HepG2 (cell line): ENCODE measurements at regions not wholly inside any gene's neighbourhood (a gene's known extent, or its start where the extent isn't known, plus 50 kb on each side); places are given as distances from the start of the nearest gene placed in this dataset.
A peak's percentile ranks its signal among the peaks of the same experiment; 100 is the strongest.

ENCODE experiments used
- ATAC-seq: fragments of 200-7000 bp; cut with Tn5 transposase; 3 replicates; pipeline ENCODE4 v1.9.1; 2020; ENCODE audit warnings: mild to moderate bottlenecking, moderate library complexity
- BruUV-seq: library from RNA; stranded (reverse); fragments of 400-500 nt; replicated peaks from 2 replicates; lab custom pipeline; 2021; lab: Mats Ljungman, UMichigan
- CTCF ChIA-PET: fragments of 300-600 bp; formaldehyde crosslinking; extraction: SDS; loops from one replicate; lab custom pipeline; 2021; ENCODE audit warnings: low total read pairs, inconsistent platforms, low intra/inter-chr PET ratio; lab: Yijun Ruan, JAX
- POLR2A ChIA-PET: fragments of 350-600 bp; sonication (Branson Sonifier 250); formaldehyde crosslinking; loops from one replicate; lab custom pipeline; 2020; ENCODE audit warnings: antibody characterized with exemption, inconsistent platforms; lab: Yijun Ruan, JAX
- DNase-seq: peaks from one replicate; pipeline ENCODE4 v3.0.0-alpha.2; 2015; ENCODE audit warnings: low spot score
- FAIRE-seq: peaks from 3 replicates; lab custom pipeline; 2011; peaks lifted over from hg19 to GRCh38; lab: Jason Lieb, UNC
- H2AFZ ChIP-seq: one replicate; pipeline ENCODE4 v1.6.1; 2011; ENCODE audit warnings: low read length, inconsistent platforms
- H3K27ac ChIP-seq: fragments of 300-600 bp; 3 replicates; pipeline ENCODE4 v1.8.0; 2011; ENCODE audit warnings: mixed run types, mild to moderate bottlenecking, mixed read lengths, low read length, inconsistent platforms; ENCODE audit not compliant: insufficient read depth; ENCODE audit errors: extremely low read length
- H3K27me3 ChIP-seq, 2 experiments: fragments of 200-600 bp in 1 of 2; 2 replicates in 1 of 2; 3 replicates in 1 of 2; pipeline versions ENCODE4 v1.6.0 to v1.8.0; 2011; ENCODE audit warnings: low read length in 2 of 2, mild to moderate bottlenecking in 2 of 2, moderate library complexity in 2 of 2, inconsistent platforms in 1 of 2; ENCODE audit not compliant: insufficient read depth in 2 of 2, control insufficient read depth in 1 of 2
- H3K36me3 ChIP-seq, 2 experiments: fragments of 200-600 bp in 1 of 2; replicated peaks in 1 of 2; 2 replicates in 1 of 2; 3 replicates in 1 of 2; pipeline versions ENCODE4 v1.5.1 to v1.8.0; 2011; ENCODE audit warnings: low read length in 2 of 2, inconsistent platforms in 1 of 2; ENCODE audit not compliant: insufficient read depth in 2 of 2, control insufficient read depth in 1 of 2
- H3K4me1 ChIP-seq: 2 replicates; pipeline ENCODE4 v1.5.1; 2012; ENCODE audit warnings: low read length, inconsistent platforms; ENCODE audit not compliant: insufficient read depth
- H3K4me2 ChIP-seq: 2 replicates; pipeline ENCODE4 v1.6.0; 2011; ENCODE audit warnings: low read depth, low read length, inconsistent platforms
- H3K4me3 ChIP-seq, 3 experiments: fragments of 200-600 bp in 1 of 3; sonication (generic), shearing (Covaris generic) in 1 of 3; replicated peaks in 1 of 3; 2 replicates each; pipeline ENCODE4 v1.5.1; 2011 to 2016; ENCODE audit warnings: low read length in 3 of 3, inconsistent platforms in 2 of 3, low read depth in 2 of 3, mild to moderate bottlenecking in 2 of 3, control low read depth in 1 of 3, mixed read lengths in 1 of 3; ENCODE audit not compliant: insufficient read depth in 1 of 3
- H3K79me2 ChIP-seq: one replicate; pipeline ENCODE4 v1.6.1; 2011; ENCODE audit warnings: low read length, inconsistent platforms; ENCODE audit not compliant: insufficient read depth
- H3K9ac ChIP-seq: 2 replicates; pipeline ENCODE4 v1.6.0; 2011; ENCODE audit warnings: mild to moderate bottlenecking, low read depth, low read length, inconsistent platforms; ENCODE audit not compliant: insufficient read depth
- H3K9me3 ChIP-seq: 2 replicates; pipeline ENCODE4 v1.5.1; 2012; ENCODE audit warnings: mild to moderate bottlenecking, low read length
- H4K20me1 ChIP-seq: 2 replicates; pipeline ENCODE4 v1.6.0; 2011; ENCODE audit warnings: inconsistent platforms, mild to moderate bottlenecking, low read length, moderate library complexity; ENCODE audit not compliant: insufficient read depth
- AKNA ChIP-seq: sonication (generic); formaldehyde crosslinking; IDR thresholded peaks from 2 replicates; pipeline ENCODE4 v1.4.0; 2020; ENCODE audit warnings: missing genetic modification reagents, borderline replicate concordance
- FOSL2 ChIP-seq: sonication (generic); formaldehyde crosslinking; IDR thresholded peaks from 2 replicates; pipeline ENCODE4 v1.4.0; 2020; ENCODE audit warnings: missing genetic modification reagents
- GABPA ChIP-seq, 2 experiments: IDR thresholded peaks; 2 replicates each; pipeline ENCODE4 v1.6.1; 2011 to 2016; ENCODE audit warnings: low read depth in 2 of 2, low read length in 1 of 2, missing biosample characterization in 1 of 2, missing genetic modification characterization in 1 of 2
- MAFF ChIP-seq: IDR thresholded peaks from 2 replicates; pipeline ENCODE4 v1.6.1; 2011; ENCODE audit warnings: low read depth, low read length, improper control_type of control experiment
- MAFK ChIP-seq, 2 experiments: IDR thresholded peaks in 1 of 2; conservative IDR thresholded peaks in 1 of 2; 2 replicates each; pipeline ENCODE4 v1.6.1; 2011; ENCODE audit warnings: improper control_type of control experiment in 2 of 2, low read length in 2 of 2
- SMAD3 ChIP-seq: sonication (generic); formaldehyde crosslinking; IDR thresholded peaks from 2 replicates; pipeline ENCODE4 v1.4.0; 2020; ENCODE audit warnings: missing genetic modification reagents
- SRSF9 ChIP-seq: fragments of 200-400 bp; formaldehyde crosslinking; IDR thresholded peaks from 2 replicates; pipeline ENCODE4 v1.6.1; 2018; ENCODE audit warnings: borderline replicate concordance, mild to moderate bottlenecking, low read depth, low read length; ENCODE audit not compliant: insufficient read depth, poor library complexity, severe bottlenecking
- TBX2 ChIP-seq: sonication (generic); formaldehyde crosslinking; IDR thresholded peaks from 2 replicates; pipeline ENCODE4 v1.5.0; 2020; ENCODE audit warnings: missing genetic modification reagents, mild to moderate bottlenecking, borderline replicate concordance
- ZBTB46 ChIP-seq: sonication (generic); formaldehyde crosslinking; IDR thresholded peaks from 2 replicates; pipeline ENCODE4 v1.4.0; 2020; ENCODE audit warnings: mild to moderate bottlenecking, missing genetic modification reagents, borderline replicate concordance
- ZNF276 ChIP-seq: sonication (generic); formaldehyde crosslinking; IDR thresholded peaks from 2 replicates; pipeline ENCODE4 v1.4.0; 2020; ENCODE audit warnings: mild to moderate bottlenecking, low read depth, missing genetic modification reagents
- ZNF382 ChIP-seq: sonication (generic); formaldehyde crosslinking; IDR thresholded peaks from 2 replicates; pipeline ENCODE4 v1.5.0; 2020; ENCODE audit warnings: missing genetic modification reagents, mild to moderate bottlenecking, borderline replicate concordance
- ZNF484 ChIP-seq: sonication (generic); formaldehyde crosslinking; IDR thresholded peaks from 2 replicates; pipeline ENCODE4 v1.5.1; 2020; ENCODE audit warnings: mild to moderate bottlenecking, low read depth, missing genetic modification reagents, borderline replicate concordance
- ZNF674 ChIP-seq: sonication (generic); formaldehyde crosslinking; IDR thresholded peaks from 2 replicates; pipeline ENCODE4 v1.5.0; 2020; ENCODE audit warnings: low read depth, mild to moderate bottlenecking, missing genetic modification reagents
- WGBS: methylation state at CpG from one replicate; pipeline ENCODE4 v1.1.6; 2017; ENCODE audit warnings: low lambda C conversion rate; 5-methylcytosine and 5-hydroxymethylcytosine counted together
- in situ Hi-C: cut with HindIII; loops from 2 replicates; pipeline ENCODE4 v1.10.0; 2017; ENCODE audit warnings: low pct_unique_long_range_greater_than_20kb; ENCODE audit not compliant: extremely low pct_ligation_motif_present
- intact Hi-C: fragments of 100-400 bp; cut with micrococcal nuclease; formaldehyde crosslinking; loops from one replicate; pipeline ENCODE4 v1.10.0; 2022; ENCODE audit not compliant: unreplicated experiment

GRCh38 chr1:221998186-221998612, 256.3 kb upstream of the DUSP10 start:
- Histone ChIP-seq H3K4me3 (no peak overlapping the region), H3K4me1 (no peaks in the 10 kb centered on the region), H3K9me3 (no peaks in the 10 kb centered on the region), H2AFZ (no peak overlapping the region), H3K27ac (no peak overlapping the region)
- in situ Hi-C loops (no loop called here), intact Hi-C loops (no loop called here)
- no peak for DNase-seq
- ChIA-PET CTCF (no interaction called here), POLR2A (no interaction called here)
- ATAC-seq = no peak
- no peak for TF ChIP-seq SMAD3 (CRISPR knock-in tag)
- no peak for TF ChIP-seq GABPA (IDR thresholded peaks at IDR 0.05; ENCODE audit: low read depth, low read length)
- TF ChIP-seq GABPA (CRISPR knock-in tag; IDR thresholded peaks at IDR 0.05; ENCODE audit: low read depth) = no peak
- TF ChIP-seq ZNF484 (CRISPR knock-in tag) = no peak
- TF ChIP-seq MAFF = 0 out of 2 replicates have a peak, but pooled peaks have one; percentile 15
- TF ChIP-seq TBX2 (CRISPR knock-in tag) = no peak
- TF ChIP-seq ZNF382 (CRISPR knock-in tag) = no peak
- TF ChIP-seq MAFK (conservative IDR thresholded peaks at IDR 0.05 in 1 of 2, IDR thresholded peaks at IDR 0.05 in 1 of 2; ENCODE audit: low read length in 2 of 2) = 0 out of 4 replicates have a peak, but pooled peaks have one; percentile 0 to 9
- no peak for TF ChIP-seq ZBTB46 (CRISPR knock-in tag)
- TF ChIP-seq AKNA = no peak
- TF ChIP-seq ZNF276 = no peak
- no peak for TF ChIP-seq SRSF9
- TF ChIP-seq ZNF674 (CRISPR knock-in tag) = no peak
- TF ChIP-seq FOSL2 = no peak
- TF ChIP-seq, all 625 proteins: peak for 2
- Histone ChIP-seq H3K27me3 (no peaks in the 10 kb centered on the region), H3K9ac (no peak overlapping the region), H3K79me2 (no peaks in the 10 kb centered on the region), H4K20me1 (no peaks in the 10 kb centered on the region), H3K36me3 (no peaks in the 10 kb centered on the region), H3K4me2 (no peak overlapping the region)
- WGBS = 68% methylated on average over 2 of the region's 2 CpGs
- FAIRE-seq = no peak
- no TSS peak for BruUV-seq
